GM18505 (cell line): ENCODE measurements at regions not wholly inside any gene's neighbourhood (a gene's known extent, or its start where the extent isn't known, plus 50 kb on each side); places are given as distances from the start of the nearest gene placed in this dataset.
A peak's percentile ranks its signal among the peaks of the same experiment; 100 is the strongest.

Source experiments
- ATAC-seq: cut with Tn5 transposase; IDR thresholded peaks from one replicate; pipeline ENCODE4 v1.9.1; 2021; ENCODE audit not compliant: unreplicated experiment
- POLR2A ChIP-seq: IDR thresholded peaks from 4 replicates; pipeline ENCODE4 v1.6.1; 2011; ENCODE audit warnings: borderline replicate concordance; ENCODE audit not compliant: insufficient read depth, insufficient read length; ENCODE audit errors: extremely low read depth

DNA sequence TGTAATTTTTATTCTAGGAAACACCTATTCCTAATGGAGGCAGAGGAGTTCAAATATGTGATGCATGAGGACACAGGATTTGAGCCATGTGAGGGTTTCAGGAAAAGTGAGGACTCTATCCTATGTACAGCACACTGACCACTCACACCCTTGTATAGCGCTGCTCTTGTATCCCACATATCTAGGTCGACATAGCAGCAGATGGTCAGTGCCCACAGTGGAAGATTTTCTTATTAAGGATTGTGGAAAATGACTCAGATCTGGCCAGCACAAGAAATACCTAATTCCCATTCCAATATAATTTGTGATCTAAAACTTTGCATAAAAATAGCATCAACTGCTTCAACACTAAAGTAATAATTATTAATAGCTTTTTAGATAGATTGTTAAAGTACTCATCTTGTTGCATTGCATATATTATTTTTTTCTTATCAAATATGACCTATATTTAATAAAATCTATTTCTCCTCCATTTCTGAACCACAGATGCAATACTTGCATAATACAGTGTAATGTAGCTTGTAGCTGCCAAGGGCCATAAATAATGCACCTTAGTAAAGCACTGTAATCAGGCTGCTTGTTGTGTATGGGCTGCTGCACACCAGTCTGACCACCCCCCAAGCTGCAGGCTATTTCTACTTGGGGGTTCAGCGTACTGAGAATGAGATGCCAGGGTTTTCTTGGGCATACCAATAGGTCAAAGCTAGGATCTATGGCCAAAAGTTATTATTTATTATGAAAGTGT lies 442.2 kb upstream of the CWC22 start:
- TF ChIP-seq POLR2A: no peak
- ATAC-seq: no peak

DNA sequence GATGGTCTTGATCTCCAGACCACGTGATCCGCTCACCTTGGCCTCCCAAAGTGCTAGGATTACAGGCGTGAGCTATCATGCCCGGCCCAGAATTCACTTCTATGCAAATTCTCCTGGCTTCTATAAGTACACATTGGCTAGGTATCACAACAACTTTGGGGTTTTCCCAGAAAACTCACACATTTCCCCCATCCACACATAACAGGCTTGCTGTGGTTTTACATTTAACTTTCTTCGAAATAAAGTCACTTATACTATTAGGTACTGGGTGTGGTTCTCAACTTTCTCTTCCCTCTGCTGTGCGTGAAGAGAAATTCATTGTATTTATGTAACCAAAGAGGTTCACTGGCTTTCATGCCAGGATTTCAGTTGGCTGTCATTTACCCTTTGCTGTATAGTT lies 439.4 kb upstream of the CWC22 start:
- no peak for TF ChIP-seq POLR2A
- ATAC-seq: no peak

GRCh38 chr2:180443888-180444287 lies 436.8 kb upstream of the CWC22 start:
- no peak for ATAC-seq
- TF ChIP-seq POLR2A: no peak

- TF ChIP-seq POLR2A: no peak
- no peak for ATAC-seq
Measured at GRCh38 chr2:180442860-180443644, 436.0 kb upstream of the CWC22 start.

DNA sequence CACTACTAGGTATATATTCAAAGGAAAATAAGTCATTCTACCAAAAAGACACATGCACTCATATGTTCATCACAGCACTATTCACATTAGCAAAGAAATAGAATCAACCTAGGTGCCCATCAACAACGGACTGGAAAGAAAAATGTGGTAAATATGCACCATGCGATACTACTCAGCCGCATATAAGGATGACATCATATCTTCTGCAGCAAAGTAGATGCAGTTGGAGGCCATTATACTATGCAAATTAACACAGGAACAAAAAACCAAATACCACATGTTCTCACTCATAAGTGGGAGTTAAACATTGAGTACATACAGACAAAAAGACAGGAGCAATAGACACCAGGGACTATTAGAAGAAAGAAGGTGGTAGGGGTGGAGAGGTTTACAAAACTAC lies 412.1 kb upstream of the CWC22 start:
- ATAC-seq: no peak
- TF ChIP-seq POLR2A: no peak

- ATAC-seq: no peak
- TF ChIP-seq POLR2A: no peak
Measured at GRCh38 chr2:180416627-180417026, 409.5 kb upstream of the CWC22 start.

GRCh38 chr2:180413336-180413735 lies 406.2 kb upstream of the CWC22 start:
- ATAC-seq: no peak
- TF ChIP-seq POLR2A: no peak

DNA sequence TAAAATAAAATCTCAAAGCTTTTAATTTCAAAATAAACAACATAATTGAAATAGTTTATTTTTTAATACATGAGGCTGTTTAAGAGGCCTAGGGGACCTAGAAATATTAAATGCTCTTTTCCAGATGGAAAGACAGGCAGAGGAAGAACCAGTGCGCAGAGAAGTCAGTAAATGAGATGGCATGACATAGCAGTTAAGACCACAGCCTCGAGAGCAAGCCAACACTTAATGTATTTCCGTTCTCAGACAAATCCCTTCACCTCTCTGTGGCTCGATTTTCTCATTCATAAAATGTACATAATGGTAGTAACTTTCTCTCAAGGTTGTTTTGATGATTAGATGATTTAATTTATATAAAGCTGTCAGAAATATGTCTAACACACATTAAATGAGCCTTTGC lies 405.1 kb upstream of the CWC22 start:
- ATAC-seq: no peak
- no peak for TF ChIP-seq POLR2A

GRCh38 chr2:180411661-180412060 lies 404.6 kb upstream of the CWC22 start:
- TF ChIP-seq POLR2A: no peak
- ATAC-seq: peak; percentile 65

GRCh38 chr2:180406687-180407086 lies 399.6 kb upstream of the CWC22 start:
- TF ChIP-seq POLR2A: no peak
- no peak for ATAC-seq

GRCh38 chr2:180405520-180405919 lies 398.4 kb upstream of the CWC22 start:
- TF ChIP-seq POLR2A: no peak
- ATAC-seq: peak; percentile 60

- no peak for ATAC-seq
- TF ChIP-seq POLR2A: no peak
Measured at GRCh38 chr2:180394305-180394704, 387.2 kb upstream of the CWC22 start.

DNA sequence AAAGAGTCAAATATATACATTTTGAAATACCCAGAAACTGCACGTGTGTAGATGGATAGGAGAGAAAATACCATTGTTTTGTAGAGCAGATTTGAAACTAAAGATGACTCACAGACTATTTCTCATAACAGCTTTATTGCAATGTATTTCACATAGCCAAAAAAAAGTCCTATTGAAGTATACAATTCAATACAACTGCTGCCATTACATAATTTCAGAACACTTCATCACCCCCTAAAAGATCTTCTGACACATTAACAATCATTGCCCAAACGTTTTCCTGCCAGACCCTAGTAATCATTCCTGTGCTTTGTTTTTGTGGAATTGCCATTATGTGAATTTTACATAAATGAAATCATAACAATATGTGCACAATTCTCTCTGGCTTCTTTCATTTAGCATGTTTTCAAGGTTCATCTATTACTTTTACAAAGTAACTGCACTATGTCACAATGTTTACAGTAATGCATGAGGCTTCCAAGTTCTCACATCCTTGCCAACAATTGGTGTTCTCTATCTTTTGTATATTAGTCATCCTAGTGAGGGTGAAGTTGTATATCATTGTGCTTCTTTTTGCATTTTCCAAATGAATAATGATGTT lies 378.6 kb upstream of the CWC22 start:
- TF ChIP-seq POLR2A: no peak
- no peak for ATAC-seq

- no peak for ATAC-seq
- no peak for TF ChIP-seq POLR2A
Measured at GRCh38 chr2:180376066-180376465, 369.0 kb upstream of the CWC22 start.
